ENCODE measurements at regions not wholly inside any gene's neighbourhood (a gene's known extent, or its start where the extent isn't known, plus 50 kb on each side); places are given as distances from the start of the nearest gene placed in this dataset.
A peak's percentile ranks its signal among the peaks of the same experiment; 100 is the strongest.

- ATAC-seq = no peak
- Histone ChIP-seq H3K79me2 (ENCODE audit: insufficient read depth, low read length) (no peaks in the 10 kb centered on the region), H2AFZ (ENCODE audit: low read length) (no peak overlapping the region), H3K27me3 (ENCODE audit: control insufficient read depth in 1 of 2, insufficient read depth in 2 of 2, low read length in 2 of 2) (no peaks in the 10 kb centered on the region), H3K4me1 (ENCODE audit: insufficient read depth, low read length) (no peaks in the 10 kb centered on the region), H4K20me1 (ENCODE audit: insufficient read depth, low read length) (no peaks in the 10 kb centered on the region), H3K9ac (ENCODE audit: insufficient read depth, low read depth, low read length) (no peak overlapping the region), H3K36me3 (replicated peaks in 1 of 2; ENCODE audit: control insufficient read depth in 1 of 2, insufficient read depth in 2 of 2, low read length in 2 of 2) (no peaks in the 10 kb centered on the region), H3K27ac (ENCODE audit: extremely low read length, insufficient read depth, low read length) (no peak overlapping the region), H3K9me3 (ENCODE audit: low read length) (peaks cover 91% of the 10 kb centered on the region), H3K4me3 (replicated peaks in 1 of 3; ENCODE audit: insufficient read depth in 1 of 3, low read depth in 2 of 3, low read length in 3 of 3) (no peak overlapping the region), H3K4me2 (ENCODE audit: low read depth, low read length) (no peak overlapping the region)
- no peak for FAIRE-seq
- in situ Hi-C loops (cut with HindIII; ENCODE audit: extremely low pct_ligation_motif_present, low pct_unique_long_range_greater_than_20kb) (no loop called here), intact Hi-C loops (cut with micrococcal nuclease; ENCODE audit: unreplicated experiment) (no loop called here)
- no peak for DNase-seq (ENCODE audit: low spot score)
- CTCF ChIA-PET (ENCODE audit: low intra/inter-chr PET ratio, low total read pairs) = no interaction called here
- 43% methylated on average over 7 of the region's 7 CpGs for WGBS (ENCODE audit: low lambda C conversion rate)
- POLR2A ChIA-PET = no interaction called here
- BruUV-seq (replicated peaks) = no TSS peak
- TF ChIP-seq JDP2 (CRISPR knock-in tag; IDR thresholded peaks at IDR 0.05; ENCODE audit: borderline replicate concordance) (no peak), KDM5B (CRISPR knock-in tag; IDR thresholded peaks at IDR 0.05; ENCODE audit: borderline replicate concordance) (no peak), ZNF253 (CRISPR knock-in tag; IDR thresholded peaks at IDR 0.05; ENCODE audit: borderline replicate concordance) (no peak)
Observed at GRCh38 chr6:23266536-23266935, 697.2 kb downstream of the HDGFL1 start.

GRCh38 chr6:23267651-23268050 is 698.3 kb downstream of the HDGFL1 start:
- in situ Hi-C loops (cut with HindIII; ENCODE audit: extremely low pct_ligation_motif_present, low pct_unique_long_range_greater_than_20kb) (no loop called here), intact Hi-C loops (cut with micrococcal nuclease; ENCODE audit: unreplicated experiment) (no loop called here)
- Histone ChIP-seq H3K36me3 (replicated peaks in 1 of 2; ENCODE audit: control insufficient read depth in 1 of 2, insufficient read depth in 2 of 2, low read length in 2 of 2) (no peaks in the 10 kb centered on the region), H3K4me1 (ENCODE audit: insufficient read depth, low read length) (no peaks in the 10 kb centered on the region), H2AFZ (ENCODE audit: low read length) (no peak overlapping the region), H3K27ac (ENCODE audit: extremely low read length, insufficient read depth, low read length) (no peak overlapping the region), H3K9me3 (ENCODE audit: low read length) (peaks cover 94% of the 10 kb centered on the region), H3K79me2 (ENCODE audit: insufficient read depth, low read length) (no peaks in the 10 kb centered on the region), H3K4me3 (replicated peaks in 1 of 3; ENCODE audit: insufficient read depth in 1 of 3, low read depth in 2 of 3, low read length in 3 of 3) (no peak overlapping the region), H4K20me1 (ENCODE audit: insufficient read depth, low read length) (no peaks in the 10 kb centered on the region), H3K9ac (ENCODE audit: insufficient read depth, low read depth, low read length) (no peak overlapping the region), H3K27me3 (ENCODE audit: control insufficient read depth in 1 of 2, insufficient read depth in 2 of 2, low read length in 2 of 2) (no peaks in the 10 kb centered on the region), H3K4me2 (ENCODE audit: low read depth, low read length) (no peak overlapping the region)
- WGBS (ENCODE audit: low lambda C conversion rate) = 4% methylated on average over 2 of the region's 2 CpGs
- ATAC-seq (no peak), FAIRE-seq (no peak), DNase-seq (ENCODE audit: low spot score) (no peak)
- POLR2A ChIA-PET = no interaction called here
- BruUV-seq (replicated peaks) = no TSS peak
- TF ChIP-seq MAFF (IDR thresholded peaks at IDR 0.05; ENCODE audit: low read depth, low read length) (peak; percentile 53; the same call in 1 of the 2 replicates), MAFK (conservative IDR thresholded peaks at IDR 0.05 in 1 of 2, IDR thresholded peaks at IDR 0.05 in 1 of 2; ENCODE audit: low read length in 2 of 2) (peak; percentile 10 to 72; a peak in 2 of 4 replicates), EP300 (IDR thresholded peaks at IDR 0.05; ENCODE audit: low read depth in 2 of 2, low read length in 2 of 2) (no peak), EP300 (CRISPR knock-in tag; IDR thresholded peaks at IDR 0.05; ENCODE audit: borderline replicate concordance) (no peak), EHMT2 (IDR thresholded peaks at IDR 0.05; ENCODE audit: borderline replicate concordance, low read depth, low read length) (no peak), SP2 (CRISPR knock-in tag; IDR thresholded peaks at IDR 0.05) (no peak)
- CTCF ChIA-PET (ENCODE audit: low intra/inter-chr PET ratio, low total read pairs) = no interaction called here

Data from HepG2 (cell line).